Muscle layer of duodenum (tissue), 2 donors: ENCODE measurements at regions not wholly inside any gene's neighbourhood (a gene's known extent, or its start where the extent isn't known, plus 50 kb on each side); places are given as distances from the start of the nearest gene placed in this dataset.

ENCODE experiments used
- H3K27ac ChIP-seq: one replicate; pipeline ENCODE4 v1.7.0; 2013; ENCODE audit warnings: mild to moderate bottlenecking, low read length
- H3K27me3 ChIP-seq: one replicate; pipeline ENCODE4 v1.7.0; 2013; ENCODE audit warnings: low read depth, mild to moderate bottlenecking, control low read depth, low read length
- H3K36me3 ChIP-seq, 2 donors: one replicate each; pipeline ENCODE4 v1.7.0; 2013; ENCODE audit warnings: low read length in 2 of 2, control low read depth in 1 of 2, mild to moderate bottlenecking in 1 of 2; ENCODE audit not compliant: insufficient read depth in 2 of 2, control insufficient read depth in 1 of 2
- H3K4me1 ChIP-seq, 2 donors: one replicate each; pipeline ENCODE4 v1.7.0; 2013; ENCODE audit warnings: low read length in 2 of 2, mild to moderate bottlenecking in 2 of 2, control low read depth in 1 of 2, moderate library complexity in 1 of 2; ENCODE audit not compliant: insufficient read depth in 2 of 2, control insufficient read depth in 1 of 2
- H3K4me3 ChIP-seq, 2 donors: one replicate each; pipeline ENCODE4 v1.7.0; 2013; ENCODE audit warnings: low read length in 2 of 2, low read depth in 1 of 2, mild to moderate bottlenecking in 1 of 2
- H3K9me3 ChIP-seq, 2 donors: one replicate each; pipeline ENCODE4 v1.7.0; 2013; ENCODE audit warnings: low read length in 2 of 2, control low read depth in 1 of 2, mild to moderate bottlenecking in 1 of 2; ENCODE audit not compliant: control insufficient read depth in 1 of 2
- donor health status: healthy.

GRCh38 chr14:104432611-104433231 is 146.8 kb upstream of the C14orf180 start:
- H3K4me1 ChIP-seq: peaks cover 0 to 12% of the 10 kb centered on the region in 2 donors
- H3K27ac ChIP-seq: no peak overlapping the region

GRCh38 chr14:104433401-104434213 is 146.0 kb upstream of the C14orf180 start:
- no peaks in the 10 kb centered on the region for H3K27me3 ChIP-seq
- peaks cover 0 to 12% of the 10 kb centered on the region in 2 donors for H3K4me1 ChIP-seq
- no peak overlapping the region for H3K27ac ChIP-seq
- H3K9me3 ChIP-seq: no peaks in the 10 kb centered on the region
- H3K36me3 ChIP-seq: no peaks in the 10 kb centered on the region
- no peak overlapping the region for H3K4me3 ChIP-seq

More at GRCh38 chr14:104432611-104433231, 146.8 kb upstream of the C14orf180 start:
- no peaks in the 10 kb centered on the region for H3K27me3 ChIP-seq
- no peaks in the 10 kb centered on the region for H3K36me3 ChIP-seq
- no peaks in the 10 kb centered on the region for H3K9me3 ChIP-seq
- no peak overlapping the region for H3K4me3 ChIP-seq

- Histone ChIP-seq H3K27ac (no peak overlapping the region), H3K4me3 (no peak overlapping the region), H3K36me3 (no peaks in the 10 kb centered on the region), H3K27me3 (no peaks in the 10 kb centered on the region), H3K4me1 (peaks cover 0 to 12% of the 10 kb centered on the region in 2 donors), H3K9me3 (no peaks in the 10 kb centered on the region)
These were observed 145.1 kb upstream of the C14orf180 start for GRCh38 chr14:104434214-104435076.

- H3K4me1 ChIP-seq: peaks cover 0 to 12% of the 10 kb centered on the region in 2 donors
- no peak overlapping the region for H3K27ac ChIP-seq
- no peaks in the 10 kb centered on the region for H3K27me3 ChIP-seq
- H3K9me3 ChIP-seq: no peaks in the 10 kb centered on the region
- H3K4me3 ChIP-seq: peak overlapping the region in 1 of 2 donors; percentile 55
- H3K36me3 ChIP-seq: no peaks in the 10 kb centered on the region
These were observed 144.2 kb upstream of the C14orf180 start for GRCh38 chr14:104435147-104436046.

GRCh38 chr14:104436047-104436591 is 143.4 kb upstream of the C14orf180 start:
- no peaks in the 10 kb centered on the region for H3K27me3 ChIP-seq
- no peaks in the 10 kb centered on the region for H3K36me3 ChIP-seq
- H3K4me3 ChIP-seq: peak overlapping the region; percentile 30 to 55
- peaks cover 0 to 12% of the 10 kb centered on the region in 2 donors for H3K4me1 ChIP-seq
- H3K27ac ChIP-seq: no peak overlapping the region
- H3K9me3 ChIP-seq: no peaks in the 10 kb centered on the region

GRCh38 chr14:104436741-104437701 is 142.5 kb upstream of the C14orf180 start:
- peak overlapping the region in 1 of 2 donors; percentile 55 for H3K4me3 ChIP-seq
- H3K27ac ChIP-seq: no peak overlapping the region
- no peaks in the 10 kb centered on the region for H3K27me3 ChIP-seq
- no peaks in the 10 kb centered on the region for H3K9me3 ChIP-seq
- H3K4me1 ChIP-seq: peaks cover 0 to 12% of the 10 kb centered on the region in 2 donors
- no peaks in the 10 kb centered on the region for H3K36me3 ChIP-seq

GRCh38 chr14:104437703-104438102 is 141.9 kb upstream of the C14orf180 start:
- Histone ChIP-seq H3K36me3 (no peaks in the 10 kb centered on the region), H3K9me3 (no peaks in the 10 kb centered on the region), H3K27me3 (no peaks in the 10 kb centered on the region), H3K4me1 (peaks cover 0 to 12% of the 10 kb centered on the region in 2 donors), H3K4me3 (no peak overlapping the region), H3K27ac (no peak overlapping the region)

- no peaks in the 10 kb centered on the region for H3K9me3 ChIP-seq
- H3K27ac ChIP-seq: no peak overlapping the region
- no peak overlapping the region for H3K4me3 ChIP-seq
- peaks cover 0 to 12% of the 10 kb centered on the region in 2 donors for H3K4me1 ChIP-seq
- no peaks in the 10 kb centered on the region for H3K36me3 ChIP-seq
- H3K27me3 ChIP-seq: no peaks in the 10 kb centered on the region
These were observed 141.2 kb upstream of the C14orf180 start for GRCh38 chr14:104438166-104438887.

- no peaks in the 10 kb centered on the region for H3K9me3 ChIP-seq
- H3K27ac ChIP-seq: no peak overlapping the region
- H3K27me3 ChIP-seq: no peaks in the 10 kb centered on the region
- H3K36me3 ChIP-seq: no peaks in the 10 kb centered on the region
- peaks cover 0 to 12% of the 10 kb centered on the region in 2 donors for H3K4me1 ChIP-seq
- no peak overlapping the region for H3K4me3 ChIP-seq
These were observed 139.9 kb upstream of the C14orf180 start for GRCh38 chr14:104439625-104440024.
